GM10266 (cell line): ENCODE measurements at regions not wholly inside any gene's neighbourhood (a gene's known extent, or its start where the extent isn't known, plus 50 kb on each side); places are given as distances from the start of the nearest gene placed in this dataset.
"Not testable (repeated sequence)": the region's sequence is repeated elsewhere in the genome, so short reads cannot be mapped to it uniquely, and the experiment has no call there.

ENCODE experiments used
- DNase-seq: peaks from one replicate; pipeline ENCODE4 v3.0.0; 2012; ENCODE audit errors: extremely low spot score
- TF ChIP-seq, protein P1 (sequence below): IDR thresholded peaks from 2 replicates; pipeline ENCODE4 v1.5.1; 2012; ENCODE audit warnings: mild to moderate bottlenecking, low read depth; ENCODE audit not compliant: control insufficient read depth, insufficient read depth; ENCODE audit errors: missing control alignments

DNA sequence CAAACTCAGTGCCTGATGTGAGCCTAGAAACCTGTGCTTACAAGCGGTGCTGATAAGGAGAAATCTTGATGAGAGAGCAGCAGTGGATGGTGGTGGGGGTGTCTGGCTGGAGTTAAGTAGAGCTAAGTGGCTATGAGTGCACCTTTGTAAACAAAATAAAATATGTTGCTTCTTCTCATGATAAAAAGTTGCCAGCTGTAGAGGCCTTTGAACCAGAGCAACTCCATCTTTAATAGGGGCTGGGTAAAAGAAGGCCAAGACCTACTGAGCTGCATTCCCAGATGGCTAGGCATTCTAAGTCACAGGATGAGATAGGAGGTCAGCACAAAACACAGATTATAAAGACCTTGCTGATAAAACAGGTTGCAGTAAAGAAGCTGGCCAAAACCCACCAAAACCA, 107.6 kb upstream of the FAM3C start:
- TF ChIP-seq, protein P1, sequence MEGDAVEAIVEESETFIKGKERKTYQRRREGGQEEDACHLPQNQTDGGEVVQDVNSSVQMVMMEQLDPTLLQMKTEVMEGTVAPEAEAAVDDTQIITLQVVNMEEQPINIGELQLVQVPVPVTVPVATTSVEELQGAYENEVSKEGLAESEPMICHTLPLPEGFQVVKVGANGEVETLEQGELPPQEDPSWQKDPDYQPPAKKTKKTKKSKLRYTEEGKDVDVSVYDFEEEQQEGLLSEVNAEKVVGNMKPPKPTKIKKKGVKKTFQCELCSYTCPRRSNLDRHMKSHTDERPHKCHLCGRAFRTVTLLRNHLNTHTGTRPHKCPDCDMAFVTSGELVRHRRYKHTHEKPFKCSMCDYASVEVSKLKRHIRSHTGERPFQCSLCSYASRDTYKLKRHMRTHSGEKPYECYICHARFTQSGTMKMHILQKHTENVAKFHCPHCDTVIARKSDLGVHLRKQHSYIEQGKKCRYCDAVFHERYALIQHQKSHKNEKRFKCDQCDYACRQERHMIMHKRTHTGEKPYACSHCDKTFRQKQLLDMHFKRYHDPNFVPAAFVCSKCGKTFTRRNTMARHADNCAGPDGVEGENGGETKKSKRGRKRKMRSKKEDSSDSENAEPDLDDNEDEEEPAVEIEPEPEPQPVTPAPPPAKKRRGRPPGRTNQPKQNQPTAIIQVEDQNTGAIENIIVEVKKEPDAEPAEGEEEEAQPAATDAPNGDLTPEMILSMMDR = no peak
- no peak for DNase-seq

DNA sequence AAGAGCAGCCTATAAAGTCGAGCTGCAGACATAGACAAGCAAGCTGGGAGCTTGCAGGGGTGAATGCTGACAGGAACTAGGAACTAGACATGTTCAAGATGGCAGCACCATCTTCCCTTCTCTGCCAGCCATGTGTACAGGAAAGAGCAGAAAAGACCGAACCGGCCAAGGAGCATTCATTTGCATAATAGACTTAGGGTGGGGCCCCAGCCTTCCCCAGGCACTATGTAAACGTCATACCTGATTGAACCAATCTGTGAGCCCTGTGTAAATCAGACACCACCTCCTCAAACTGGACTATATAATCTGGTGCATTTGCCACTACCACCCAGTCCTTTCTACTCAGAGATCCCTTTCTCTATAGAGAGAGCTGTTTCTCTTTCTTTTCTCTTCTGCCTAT, 106.9 kb upstream of the FAM3C start:
- TF ChIP-seq, protein P1 = no peak
- no peak for DNase-seq

DNA sequence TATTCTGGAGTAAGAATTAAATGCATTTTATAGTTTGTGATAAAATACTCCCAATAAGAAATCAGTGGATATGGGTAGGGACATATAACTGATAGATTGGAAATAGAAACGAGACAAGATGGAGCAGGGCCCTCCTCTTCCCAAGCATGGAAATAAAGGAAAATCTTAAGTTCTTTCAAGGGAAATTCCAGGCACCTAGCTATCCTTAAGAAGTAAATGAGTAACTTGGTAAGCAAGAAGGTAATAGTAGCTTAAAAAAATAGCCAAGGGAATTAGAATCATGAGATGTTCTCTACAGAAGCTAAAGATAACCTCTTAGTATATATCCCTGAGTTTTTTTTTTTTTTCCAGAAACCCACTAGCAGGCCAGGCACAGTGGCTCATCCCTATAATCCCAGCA, 105.5 kb upstream of the FAM3C start:
- TF ChIP-seq, protein P1 = no peak
- no peak for DNase-seq

DNA sequence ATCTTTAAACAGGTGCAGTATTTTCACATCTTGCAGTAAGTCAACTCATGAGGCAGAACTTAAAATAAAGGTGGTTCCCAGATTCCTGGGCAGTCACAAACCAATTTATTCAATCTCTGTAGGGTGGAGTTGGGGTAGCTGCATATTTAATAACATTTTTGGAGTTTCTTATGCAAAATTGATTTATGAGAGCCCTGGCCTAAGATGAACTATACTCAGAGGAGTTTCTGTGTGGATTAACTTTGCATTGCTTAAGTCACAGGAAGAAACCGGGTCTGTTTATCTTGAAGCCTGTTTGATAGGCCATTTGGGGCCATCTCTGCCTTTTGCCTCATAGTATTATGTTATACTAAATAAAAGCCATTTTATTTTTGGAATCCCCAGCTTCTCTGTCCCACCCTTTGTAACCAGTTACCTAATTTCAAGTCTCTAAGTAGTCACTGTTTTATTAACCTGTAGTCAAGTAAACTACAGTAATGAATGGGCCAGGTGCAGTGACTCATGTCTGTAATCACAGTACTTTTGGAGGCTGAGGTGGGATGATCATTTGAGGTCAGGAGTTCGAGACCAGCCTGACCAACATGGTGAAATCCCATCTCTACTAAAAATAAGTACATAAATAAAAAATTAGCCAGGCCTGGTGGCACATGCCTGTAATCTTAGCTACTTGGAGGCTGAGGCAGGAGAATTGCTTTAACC, 104.4 kb upstream of the FAM3C start:
- TF ChIP-seq, protein P1 = no peak
- no peak for DNase-seq

DNA sequence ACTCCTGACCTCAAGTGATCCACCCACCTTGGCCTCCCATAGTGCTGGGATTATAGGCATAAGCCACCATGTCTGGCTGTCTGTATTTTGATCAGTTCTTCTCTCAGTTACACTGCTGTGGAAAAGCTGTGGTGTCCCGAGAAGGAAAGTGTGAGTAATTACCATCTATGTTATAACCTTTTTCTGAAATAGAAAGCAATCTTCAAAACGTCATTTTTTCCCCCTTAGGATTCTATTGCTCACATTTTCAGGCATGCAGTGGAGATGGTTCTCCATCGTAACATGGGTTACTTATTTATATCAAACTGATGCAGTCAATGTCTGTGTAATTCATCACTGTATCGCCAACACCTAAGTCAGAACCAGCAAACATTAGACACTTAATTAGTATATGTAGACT, 103.5 kb upstream of the FAM3C start:
- DNase-seq = no peak

DNA sequence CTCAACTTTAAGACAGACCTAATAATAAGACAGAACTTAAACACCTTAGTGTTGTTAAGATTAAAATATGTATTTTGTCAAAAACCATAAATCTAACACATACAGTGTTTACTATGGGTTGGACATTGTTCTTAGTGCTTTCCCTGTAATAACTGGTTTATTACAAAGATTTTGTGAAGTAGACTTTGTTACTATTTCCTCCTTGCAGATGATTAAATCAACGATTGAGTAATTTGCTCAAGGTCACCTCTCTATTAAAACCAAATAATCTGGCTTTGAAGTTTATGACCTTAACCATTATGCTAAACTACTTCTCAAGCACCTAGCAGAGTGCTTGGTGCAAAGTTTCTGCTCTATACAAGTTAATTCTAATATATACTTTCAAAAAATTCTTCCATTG, 102.7 kb upstream of the FAM3C start:
- TF ChIP-seq, protein P1 = no peak
- DNase-seq = no peak

More for the DNA sequence above, 103.5 kb upstream of the FAM3C start:
- TF ChIP-seq, protein P1 = no peak

DNA sequence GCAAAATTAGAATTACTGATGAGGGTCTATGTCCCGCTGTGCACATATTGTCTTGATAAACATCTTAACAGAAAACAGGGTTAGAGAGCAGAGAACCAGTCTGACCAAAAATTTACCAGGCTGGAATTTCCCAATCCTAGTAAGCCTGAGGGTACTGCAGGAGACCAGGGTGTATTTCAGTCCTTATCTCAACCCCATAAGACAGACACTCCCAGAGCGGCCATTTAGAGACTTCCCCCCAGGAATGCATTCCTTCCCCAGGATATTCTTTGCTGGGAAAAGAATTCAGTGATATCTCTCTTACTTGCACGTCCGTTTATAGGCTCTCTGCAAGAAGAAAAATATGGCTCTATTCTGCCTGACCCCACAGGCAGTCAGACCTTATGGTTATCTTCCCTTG, 101.4 kb upstream of the FAM3C start:
- not testable (repeated sequence) for DNase-seq

DNA sequence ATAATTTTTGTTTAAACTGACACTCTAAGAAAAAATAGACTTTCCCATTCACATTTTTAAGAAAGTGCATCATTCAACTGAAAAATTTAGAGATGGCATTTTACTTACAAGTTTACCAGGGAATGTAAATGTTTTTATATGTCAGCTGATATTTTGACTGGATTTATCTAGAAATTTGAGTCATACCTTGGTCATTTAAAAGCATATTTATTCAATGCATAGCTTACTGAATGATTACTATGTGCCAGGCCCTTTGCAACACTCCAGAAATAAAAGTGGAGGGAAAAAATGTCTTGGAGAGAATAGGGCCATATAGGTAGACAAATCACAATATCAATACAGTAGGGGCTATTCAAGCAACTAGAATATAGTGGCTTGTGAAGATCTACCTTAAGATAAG, 98.4 kb upstream of the FAM3C start:
- TF ChIP-seq, protein P1 = no peak
- DNase-seq = no peak
